ENCODE measurements at regions not wholly inside any gene's neighbourhood (a gene's known extent, or its start where the extent isn't known, plus 50 kb on each side); places are given as distances from the start of the nearest gene placed in this dataset.
"Not testable (repeated sequence)": the region's sequence is repeated elsewhere in the genome, so short reads cannot be mapped to it uniquely, and the experiment has no call there.

DNA sequence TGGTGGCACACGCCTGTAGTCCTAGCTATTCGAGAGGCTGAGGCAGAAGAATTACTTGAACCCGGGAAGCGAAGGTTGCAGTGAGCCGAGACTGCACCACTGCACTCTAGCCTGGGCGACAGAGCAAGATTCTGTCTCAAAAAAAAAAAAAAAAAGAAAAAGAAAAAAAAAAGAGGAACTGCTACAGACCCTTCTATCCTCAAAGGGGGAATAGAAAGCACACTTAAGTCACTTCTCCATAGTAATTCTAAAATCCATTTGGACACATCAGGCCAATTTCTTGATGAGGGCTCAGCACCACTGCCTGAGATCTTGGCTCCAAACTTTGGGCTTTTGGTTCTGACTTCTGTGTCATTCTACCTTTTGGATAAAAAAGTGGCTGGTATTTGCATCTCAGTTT is 694.6 kb downstream of the MTRR start:
- H2AFZ ChIP-seq (ENCODE audit: low read length); H3K56ac ChIP-seq (replicated peaks; ENCODE audit: insufficient read length, low read depth, low read length); H2BK20ac ChIP-seq (ENCODE audit: low read length); H3K9ac ChIP-seq (replicated peaks in 1 of 4; ENCODE audit: extremely low read depth in 1 of 4, low read depth in 3 of 4, low read length in 3 of 4); POLR2A ChIA-PET (ENCODE audit: partially characterized antibody); H2AK5ac ChIP-seq (ENCODE audit: low read depth, low read length); DNase-seq (ENCODE audit: low read depth in 1 of 2, low spot score in 2 of 2); H4K8ac ChIP-seq (ENCODE audit: extremely low read depth, insufficient read depth, low read length); H3K27ac ChIP-seq (ENCODE audit: low read depth, low read length); H3K14ac ChIP-seq (ENCODE audit: insufficient read length); H3K36me3 ChIP-seq (ENCODE audit: control insufficient read depth in 2 of 4, insufficient read depth in 4 of 4, low read length in 3 of 4); H4K5ac ChIP-seq (ENCODE audit: insufficient read length, low read depth, low read length); H3K79me1 ChIP-seq (ENCODE audit: low read depth, low read length); H3K9me3 ChIP-seq (ENCODE audit: insufficient read depth in 2 of 2, low read depth in 1 of 2, low read length in 1 of 2); H3K4me3 ChIP-seq (ENCODE audit: extremely low read depth in 1 of 4, insufficient read depth in 2 of 4, low read depth in 3 of 4, low read length in 4 of 4); H3K18ac ChIP-seq (ENCODE audit: extremely low read depth, low read length); H3K79me2 ChIP-seq (ENCODE audit: control insufficient read depth in 1 of 2, insufficient read depth in 2 of 2, low read length in 2 of 2); H3K4me1 ChIP-seq (replicated peaks in 1 of 4; ENCODE audit: control insufficient read depth in 3 of 4, insufficient read depth in 4 of 4, low read length in 3 of 4); H2BK12ac ChIP-seq (ENCODE audit: low read depth, low read length); FAIRE-seq; H3K23ac ChIP-seq (ENCODE audit: insufficient read length); H3K23me2 ChIP-seq (ENCODE audit: low read depth, low read length); H2BK120ac ChIP-seq (replicated peaks; ENCODE audit: low read depth, low read length); H2BK15ac ChIP-seq (ENCODE audit: low read length); H2BK5ac ChIP-seq (ENCODE audit: low read depth, low read length); H4K91ac ChIP-seq (replicated peaks; ENCODE audit: insufficient read length, low read length); H3K4ac ChIP-seq (replicated peaks; ENCODE audit: insufficient read length, low read depth, low read length); H4K20me1 ChIP-seq (replicated peaks in 1 of 2; ENCODE audit: control insufficient read depth in 1 of 2, insufficient read depth in 2 of 2, low read length in 2 of 2); H3K4me2 ChIP-seq (ENCODE audit: insufficient read depth in 1 of 2, low read depth in 2 of 2, low read length in 2 of 2); H3K27me3 ChIP-seq (replicated peaks in 1 of 4; ENCODE audit: control insufficient read depth in 3 of 4, extremely low read depth in 1 of 4, insufficient read depth in 3 of 4, low read length in 3 of 4): not testable (repeated sequence)
- 89% methylated on average over 5 of the region's 6 CpGs; no CpG with 5 or more reads in 1 of the 2 experiments for WGBS, 2 experiments (ENCODE audit: extremely low coverage in 1 of 2, insufficient coverage in 1 of 2, insufficient read length in 1 of 2, insufficient replicate concordance in 2 of 2, low coverage in 1 of 2, low lambda C conversion rate in 2 of 2, missing lambda C conversion rate in 1 of 2)
- CTCF ChIA-PET (ENCODE audit: partially characterized antibody), result interaction anchor here (2.7 kb wide), 1 partner anchor 20 kb away, joined by 7 read pairs; no protein-coding TSS in a partner anchor

All from H1 (cell line).